ENCODE measurements at regions not wholly inside any gene's neighbourhood (a gene's known extent, or its start where the extent isn't known, plus 50 kb on each side); places are given as distances from the start of the nearest gene placed in this dataset.

GRCh38 chr3:73734211-73735089, 109.7 kb upstream of the PDZRN3 start:
- no peak overlapping the region for H3K27ac ChIP-seq (ENCODE audit: low read depth in 2 of 2, low read length in 1 of 2)
- ChIA-PET POLR2A (no interaction called here), CTCF (no interaction called here)
- H3K4me1 ChIP-seq (ENCODE audit: control insufficient read depth in 1 of 2, insufficient read depth in 2 of 2, low read depth in 1 of 2, low read length in 1 of 2): peaks cover 0 to 4% of the 10 kb centered on the region in 2 experiments; a peak in 2 of 4 replicates
- no peaks in the 10 kb centered on the region for H3K27me3 ChIP-seq (ENCODE audit: insufficient read depth)
- no peaks in the 10 kb centered on the region for H4K20me1 ChIP-seq (ENCODE audit: insufficient read depth)
- no peak for TF ChIP-seq RCOR1 (IDR thresholded peaks at IDR 0.05; ENCODE audit: low read length)
- TF ChIP-seq PBX3 (IDR thresholded peaks at IDR 0.05): peak; percentile 48; the same call in 1 of the 2 replicates
- TF ChIP-seq EP300 (IDR thresholded peaks at IDR 0.05; ENCODE audit: borderline replicate concordance in 1 of 2, low read depth in 1 of 2, low read length in 1 of 2): no peak
- H3K9ac ChIP-seq: no peak overlapping the region
- H3K9me3 ChIP-seq: no peaks in the 10 kb centered on the region
- H3K79me2 ChIP-seq (ENCODE audit: insufficient read depth): no peaks in the 10 kb centered on the region
- peak overlapping the region; percentile 76; the same call in 1 of the 2 replicates for H2AFZ ChIP-seq (ENCODE audit: low read depth)
- WGBS (ENCODE audit: low lambda C conversion rate): 49% methylated on average over 3 of the region's 3 CpGs
- no peak overlapping the region for H3K4me3 ChIP-seq (ENCODE audit: low read depth in 2 of 2, low read length in 1 of 2)
- H3K4me2 ChIP-seq: no peak overlapping the region
- H3K36me3 ChIP-seq (replicated peaks in 1 of 2; ENCODE audit: control insufficient read depth in 1 of 2, insufficient read depth in 2 of 2, low read length in 1 of 2): no peaks in the 10 kb centered on the region
- H3K9me2 ChIP-seq: no peaks in the 10 kb centered on the region
- H3F3A ChIP-seq (replicated peaks; ENCODE audit: insufficient read depth): no peaks in the 10 kb centered on the region
- DNase-seq: no peak

- ChIA-PET CTCF (no interaction called here), POLR2A (no interaction called here)
- peaks cover 0 to 4% of the 10 kb centered on the region in 2 experiments; a peak in 2 of 4 replicates for H3K4me1 ChIP-seq (ENCODE audit: control insufficient read depth in 1 of 2, insufficient read depth in 2 of 2, low read depth in 1 of 2, low read length in 1 of 2)
- no peak overlapping the region for H3K4me2 ChIP-seq
- H3K9me2 ChIP-seq: no peaks in the 10 kb centered on the region
- TF ChIP-seq CHD2 (IDR thresholded peaks at IDR 0.05; ENCODE audit: low read length, partially characterized antibody): no peak
- TF ChIP-seq ZBTB33 (IDR thresholded peaks at IDR 0.05; ENCODE audit: borderline replicate concordance, low read depth): no peak
- no peak for TF ChIP-seq RAD21 (IDR thresholded peaks at IDR 0.05; ENCODE audit: low read length)
- TF ChIP-seq JUND (IDR thresholded peaks at IDR 0.05): no peak
- no peak for TF ChIP-seq POLR2AphosphoS5 (IDR thresholded peaks at IDR 0.05; ENCODE audit: low read depth, low read length)
- no peak for TF ChIP-seq NFIC (IDR thresholded peaks at IDR 0.05; ENCODE audit: borderline replicate concordance)
- TF ChIP-seq SIN3A (IDR thresholded peaks at IDR 0.05; ENCODE audit: borderline replicate concordance, low read depth, low read length): no peak
- H3K79me2 ChIP-seq (ENCODE audit: insufficient read depth): no peaks in the 10 kb centered on the region
- no peaks in the 10 kb centered on the region for H4K20me1 ChIP-seq (ENCODE audit: insufficient read depth)
- no peak overlapping the region for H2AFZ ChIP-seq (ENCODE audit: low read depth)
- H3K27ac ChIP-seq (ENCODE audit: low read depth in 2 of 2, low read length in 1 of 2): no peak overlapping the region
- H3K36me3 ChIP-seq (replicated peaks in 1 of 2; ENCODE audit: control insufficient read depth in 1 of 2, insufficient read depth in 2 of 2, low read length in 1 of 2): no peaks in the 10 kb centered on the region
- no peak overlapping the region for H3K4me3 ChIP-seq (ENCODE audit: low read depth in 2 of 2, low read length in 1 of 2)
- H3K9me3 ChIP-seq: no peaks in the 10 kb centered on the region
- DNase-seq: no peak
- WGBS (ENCODE audit: low lambda C conversion rate): 69% methylated on average over 6 of the region's 6 CpGs
- no peak overlapping the region for H3K9ac ChIP-seq
- H3K27me3 ChIP-seq (ENCODE audit: insufficient read depth): no peaks in the 10 kb centered on the region
- H3F3A ChIP-seq (replicated peaks; ENCODE audit: insufficient read depth): no peaks in the 10 kb centered on the region
These were observed 109.0 kb upstream of the PDZRN3 start for GRCh38 chr3:73733746-73734145.
